ENCODE measurements at regions not wholly inside any gene's neighbourhood (a gene's known extent, or its start where the extent isn't known, plus 50 kb on each side); places are given as distances from the start of the nearest gene placed in this dataset.

GRCh38 chr2:60629801-60630385 is 76.4 kb upstream of the BCL11A start:
- Histone ChIP-seq H3K27ac (no peak overlapping the region), H3K36me3 (replicated peaks; ENCODE audit: insufficient read depth, low read depth) (no peaks in the 10 kb centered on the region), H4K20me1 (ENCODE audit: insufficient read depth, poor library complexity, severe bottlenecking) (no peaks in the 10 kb centered on the region), H3K9me2 (replicated peaks; ENCODE audit: insufficient read depth) (no peaks in the 10 kb centered on the region), H3K27me3 (peaks cover 5% of the 10 kb centered on the region), H3K9me3 (ENCODE audit: low read depth) (no peaks in the 10 kb centered on the region), H3K4me1 (ENCODE audit: insufficient read depth) (no peaks in the 10 kb centered on the region), H3K79me2 (no peaks in the 10 kb centered on the region), H3K4me3 (no peak overlapping the region), H2AFZ (no peak overlapping the region), H3K4me2 (no peak overlapping the region)
- WGBS (ENCODE audit: low lambda C conversion rate, missing lambda C conversion rate) = 90% methylated on average over 4 of the region's 4 CpGs
- TF ChIP-seq EZH2phosphoT487 (IDR thresholded peaks at IDR 0.05; ENCODE audit: low read depth, severe bottlenecking, unreplicated experiment) (no peak), EZH2 (IDR thresholded peaks at IDR 0.05; ENCODE audit: borderline replicate concordance) (no peak), CTCF (IDR thresholded peaks at IDR 0.05; ENCODE audit: poor library complexity) (no peak)
- no peak for DNase-seq (ENCODE audit: low spot score)

DNA sequence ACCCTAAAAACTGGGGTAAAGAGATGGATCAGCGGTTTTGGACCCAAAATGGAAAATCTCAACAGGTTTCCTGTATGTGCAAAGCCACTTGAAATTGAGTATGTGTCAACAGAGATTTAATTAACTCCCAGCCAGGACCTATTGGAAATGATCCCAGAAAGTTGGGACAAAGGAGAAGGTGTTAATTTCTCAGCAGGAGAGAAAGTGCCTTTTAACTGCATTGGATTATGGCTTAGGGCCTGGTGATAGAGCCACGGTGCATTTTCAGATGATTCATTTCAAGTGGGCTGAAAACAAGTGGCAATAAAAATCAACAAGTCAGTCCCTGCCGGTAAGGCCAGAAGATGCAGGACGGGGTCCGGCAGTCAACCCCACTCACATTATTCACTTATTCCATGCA is 80.2 kb upstream of the BCL11A start:
- TF ChIP-seq EZH2phosphoT487 (IDR thresholded peaks at IDR 0.05; ENCODE audit: low read depth, severe bottlenecking, unreplicated experiment) (no peak), EZH2 (IDR thresholded peaks at IDR 0.05; ENCODE audit: borderline replicate concordance) (no peak), CTCF (IDR thresholded peaks at IDR 0.05; ENCODE audit: poor library complexity) (no peak)
- H3K79me2 ChIP-seq = no peaks in the 10 kb centered on the region
- no peaks in the 10 kb centered on the region for H3K9me2 ChIP-seq (replicated peaks; ENCODE audit: insufficient read depth)
- no peaks in the 10 kb centered on the region for H4K20me1 ChIP-seq (ENCODE audit: insufficient read depth, poor library complexity, severe bottlenecking)
- no peaks in the 10 kb centered on the region for H3K27me3 ChIP-seq
- H3K4me2 ChIP-seq = no peak overlapping the region
- no peak overlapping the region for H3K4me3 ChIP-seq
- 69% methylated on average over 5 of the region's 5 CpGs for WGBS (ENCODE audit: low lambda C conversion rate, missing lambda C conversion rate)
- no peak overlapping the region for H3K27ac ChIP-seq
- H3K36me3 ChIP-seq (replicated peaks; ENCODE audit: insufficient read depth, low read depth) = no peaks in the 10 kb centered on the region
- H2AFZ ChIP-seq = no peak overlapping the region
- DNase-seq (ENCODE audit: low spot score) = no peak
- H3K9me3 ChIP-seq (ENCODE audit: low read depth) = no peaks in the 10 kb centered on the region
- H3K4me1 ChIP-seq (ENCODE audit: insufficient read depth) = no peaks in the 10 kb centered on the region

- peak; percentile 58 for DNase-seq (ENCODE audit: low spot score)
- Histone ChIP-seq H3K27ac (peak overlapping the region; percentile 72), H3K27me3 (no peaks in the 10 kb centered on the region), H3K4me2 (no peak overlapping the region), H3K4me3 (no peak overlapping the region), H4K20me1 (ENCODE audit: insufficient read depth, poor library complexity, severe bottlenecking) (no peaks in the 10 kb centered on the region), H3K9me2 (replicated peaks; ENCODE audit: insufficient read depth) (no peaks in the 10 kb centered on the region), H3K36me3 (replicated peaks; ENCODE audit: insufficient read depth, low read depth) (no peaks in the 10 kb centered on the region), H2AFZ (no peak overlapping the region), H3K79me2 (no peaks in the 10 kb centered on the region), H3K9me3 (ENCODE audit: low read depth) (no peaks in the 10 kb centered on the region), H3K4me1 (ENCODE audit: insufficient read depth) (no peaks in the 10 kb centered on the region)
- TF ChIP-seq EZH2phosphoT487 (IDR thresholded peaks at IDR 0.05; ENCODE audit: low read depth, severe bottlenecking, unreplicated experiment) (no peak), CTCF (IDR thresholded peaks at IDR 0.05; ENCODE audit: poor library complexity) (no peak), EZH2 (IDR thresholded peaks at IDR 0.05; ENCODE audit: borderline replicate concordance) (no peak)
- WGBS (ENCODE audit: low lambda C conversion rate, missing lambda C conversion rate) = 80% methylated on average over 1 of the region's 1 CpG
Measured at GRCh38 chr2:60634438-60634837, 81.0 kb upstream of the BCL11A start.
